ENCODE measurements at regions not wholly inside any gene's neighbourhood (a gene's known extent, or its start where the extent isn't known, plus 50 kb on each side); places are given as distances from the start of the nearest gene placed in this dataset.

- Histone ChIP-seq H3K9me3 (ENCODE audit: insufficient read depth, low read depth, low read length) (no peaks in the 10 kb centered on the region), H2BK12ac (ENCODE audit: low read length) (no peak overlapping the region), H3K79me2 (ENCODE audit: control insufficient read depth, insufficient read depth, low read length, poor library complexity) (no peaks in the 10 kb centered on the region), H3K4me2 (ENCODE audit: low read length) (no peak overlapping the region), H2BK120ac (ENCODE audit: insufficient read depth, low read length, poor library complexity) (no peak overlapping the region), H3K23ac (ENCODE audit: low read length) (no peak overlapping the region), H4K91ac (ENCODE audit: low read depth, low read length) (no peak overlapping the region), H3K18ac (ENCODE audit: low read length) (no peak overlapping the region), H3K4me1 (ENCODE audit: control insufficient read depth in 1 of 2, insufficient read depth in 2 of 2, low read length in 2 of 2) (no peaks in the 10 kb centered on the region), H3K14ac (ENCODE audit: low read length) (no peak overlapping the region), H3K27me3 (ENCODE audit: insufficient read depth, low read length) (no peaks in the 10 kb centered on the region), H4K12ac (ENCODE audit: low read depth, low read length) (no peak overlapping the region), H3K9ac (ENCODE audit: low read length) (no peak overlapping the region), H3K27ac (ENCODE audit: low read depth, low read length) (no peak overlapping the region), H3K36me3 (ENCODE audit: control insufficient read depth in 1 of 2, insufficient read depth in 2 of 2, low read length in 2 of 2) (no peaks in the 10 kb centered on the region), H3K79me1 (ENCODE audit: low read length) (no peaks in the 10 kb centered on the region), H2BK5ac (ENCODE audit: low read depth, low read length, poor library complexity) (no peak overlapping the region), H4K8ac (ENCODE audit: low read depth, low read length) (no peak overlapping the region), H2AFZ (ENCODE audit: insufficient read depth, low read length, poor library complexity) (no peak overlapping the region), H3K4me3 (ENCODE audit: low read depth, low read length) (no peak overlapping the region), H2AK5ac (ENCODE audit: low read length) (no peak overlapping the region), H3K4ac (ENCODE audit: low read depth, low read length) (no peak overlapping the region)
- WGBS (ENCODE audit: extremely low coverage, insufficient coverage, insufficient read length) = no CpG with 5 or more reads among the region's 2 CpGs
- DNase-seq = no peak
Observed at GRCh38 chr5:30195036-30195435, 998.5 kb upstream of the CDH6 start.

- Histone ChIP-seq H3K4me1 (ENCODE audit: control insufficient read depth in 1 of 2, insufficient read depth in 2 of 2, low read length in 2 of 2) (no peaks in the 10 kb centered on the region), H3K9ac (ENCODE audit: low read length) (no peak overlapping the region), H3K4me2 (ENCODE audit: low read length) (no peak overlapping the region), H3K23ac (ENCODE audit: low read length) (no peak overlapping the region), H3K79me2 (ENCODE audit: control insufficient read depth, insufficient read depth, low read length, poor library complexity) (no peaks in the 10 kb centered on the region), H3K27ac (ENCODE audit: low read depth, low read length) (no peak overlapping the region), H4K91ac (ENCODE audit: low read depth, low read length) (no peak overlapping the region), H4K8ac (ENCODE audit: low read depth, low read length) (no peak overlapping the region), H3K9me3 (ENCODE audit: insufficient read depth, low read depth, low read length) (no peaks in the 10 kb centered on the region), H3K14ac (ENCODE audit: low read length) (no peak overlapping the region), H3K36me3 (ENCODE audit: control insufficient read depth in 1 of 2, insufficient read depth in 2 of 2, low read length in 2 of 2) (no peaks in the 10 kb centered on the region), H4K12ac (ENCODE audit: low read depth, low read length) (no peak overlapping the region), H2AFZ (ENCODE audit: insufficient read depth, low read length, poor library complexity) (no peak overlapping the region), H3K4me3 (ENCODE audit: low read depth, low read length) (no peak overlapping the region), H3K79me1 (ENCODE audit: low read length) (no peaks in the 10 kb centered on the region), H3K18ac (ENCODE audit: low read length) (no peak overlapping the region), H3K27me3 (ENCODE audit: insufficient read depth, low read length) (no peaks in the 10 kb centered on the region), H3K4ac (ENCODE audit: low read depth, low read length) (no peak overlapping the region), H2BK12ac (ENCODE audit: low read length) (no peak overlapping the region), H2AK5ac (ENCODE audit: low read length) (no peak overlapping the region), H2BK5ac (ENCODE audit: low read depth, low read length, poor library complexity) (no peak overlapping the region), H2BK120ac (ENCODE audit: insufficient read depth, low read length, poor library complexity) (no peak overlapping the region)
- WGBS (ENCODE audit: extremely low coverage, insufficient coverage, insufficient read length) = no CpG with 5 or more reads among the region's 5 CpGs
- DNase-seq = no peak
Observed at GRCh38 chr5:30194595-30194994, 998.9 kb upstream of the CDH6 start.

- Histone ChIP-seq H4K91ac (ENCODE audit: low read depth, low read length) (no peak overlapping the region), H2BK12ac (ENCODE audit: low read length) (no peak overlapping the region), H3K4me2 (ENCODE audit: low read length) (no peak overlapping the region), H4K12ac (ENCODE audit: low read depth, low read length) (no peak overlapping the region), H3K9me3 (ENCODE audit: insufficient read depth, low read depth, low read length) (no peaks in the 10 kb centered on the region), H3K4ac (ENCODE audit: low read depth, low read length) (no peak overlapping the region), H3K9ac (ENCODE audit: low read length) (no peak overlapping the region), H2BK5ac (ENCODE audit: low read depth, low read length, poor library complexity) (no peak overlapping the region), H3K4me3 (ENCODE audit: low read depth, low read length) (no peak overlapping the region), H3K79me1 (ENCODE audit: low read length) (no peaks in the 10 kb centered on the region), H3K4me1 (ENCODE audit: control insufficient read depth in 1 of 2, insufficient read depth in 2 of 2, low read length in 2 of 2) (no peaks in the 10 kb centered on the region), H3K36me3 (ENCODE audit: control insufficient read depth in 1 of 2, insufficient read depth in 2 of 2, low read length in 2 of 2) (no peaks in the 10 kb centered on the region), H2AK5ac (ENCODE audit: low read length) (no peak overlapping the region), H3K79me2 (ENCODE audit: control insufficient read depth, insufficient read depth, low read length, poor library complexity) (no peaks in the 10 kb centered on the region), H3K23ac (ENCODE audit: low read length) (no peak overlapping the region), H4K8ac (ENCODE audit: low read depth, low read length) (no peak overlapping the region), H3K18ac (ENCODE audit: low read length) (no peak overlapping the region), H3K14ac (ENCODE audit: low read length) (no peak overlapping the region), H3K27ac (ENCODE audit: low read depth, low read length) (no peak overlapping the region), H2AFZ (ENCODE audit: insufficient read depth, low read length, poor library complexity) (no peak overlapping the region), H3K27me3 (ENCODE audit: insufficient read depth, low read length) (no peaks in the 10 kb centered on the region), H2BK120ac (ENCODE audit: insufficient read depth, low read length, poor library complexity) (no peak overlapping the region)
- no peak for DNase-seq
- WGBS (ENCODE audit: extremely low coverage, insufficient coverage, insufficient read length) = no CpG with 5 or more reads among the region's 7 CpGs
Observed at GRCh38 chr5:30183795-30184194, 1009.7 kb upstream of the CDH6 start.

GRCh38 chr5:30156156-30156555, 1037.3 kb upstream of the CDH6 start:
- Histone ChIP-seq H3K27me3 (ENCODE audit: insufficient read depth, low read length) (no peaks in the 10 kb centered on the region), H3K4me3 (ENCODE audit: low read depth, low read length) (no peak overlapping the region), H3K4ac (ENCODE audit: low read depth, low read length) (no peak overlapping the region), H2BK120ac (ENCODE audit: insufficient read depth, low read length, poor library complexity) (no peak overlapping the region), H3K9me3 (ENCODE audit: insufficient read depth, low read depth, low read length) (no peaks in the 10 kb centered on the region), H4K12ac (ENCODE audit: low read depth, low read length) (no peak overlapping the region), H2AFZ (ENCODE audit: insufficient read depth, low read length, poor library complexity) (no peak overlapping the region), H3K4me1 (ENCODE audit: control insufficient read depth in 1 of 2, insufficient read depth in 2 of 2, low read length in 2 of 2) (no peaks in the 10 kb centered on the region), H3K14ac (ENCODE audit: low read length) (no peak overlapping the region), H3K18ac (ENCODE audit: low read length) (no peak overlapping the region), H4K8ac (ENCODE audit: low read depth, low read length) (no peak overlapping the region), H4K91ac (ENCODE audit: low read depth, low read length) (no peak overlapping the region), H3K79me1 (ENCODE audit: low read length) (no peaks in the 10 kb centered on the region), H3K36me3 (ENCODE audit: control insufficient read depth in 1 of 2, insufficient read depth in 2 of 2, low read length in 2 of 2) (no peaks in the 10 kb centered on the region), H3K23ac (ENCODE audit: low read length) (no peak overlapping the region), H3K27ac (ENCODE audit: low read depth, low read length) (no peak overlapping the region), H2BK12ac (ENCODE audit: low read length) (no peak overlapping the region), H3K9ac (ENCODE audit: low read length) (no peak overlapping the region), H3K4me2 (ENCODE audit: low read length) (no peak overlapping the region), H2AK5ac (ENCODE audit: low read length) (no peak overlapping the region), H3K79me2 (ENCODE audit: control insufficient read depth, insufficient read depth, low read length, poor library complexity) (no peaks in the 10 kb centered on the region), H2BK5ac (ENCODE audit: low read depth, low read length, poor library complexity) (no peak overlapping the region)
- DNase-seq = no peak
- WGBS (ENCODE audit: extremely low coverage, insufficient coverage, insufficient read length) = no CpG with 5 or more reads among the region's 1 CpG
